Stomach smooth muscle (tissue), 2 donors: ENCODE measurements at regions not wholly inside any gene's neighbourhood (a gene's known extent, or its start where the extent isn't known, plus 50 kb on each side); places are given as distances from the start of the nearest gene placed in this dataset.

Experiments
- H3K27ac ChIP-seq: one replicate; pipeline ENCODE4 v1.7.0; 2013; ENCODE audit warnings: mild to moderate bottlenecking, low read length, inconsistent platforms
- H3K27me3 ChIP-seq, 2 donors: one replicate each; pipeline ENCODE4 v1.7.0; 2013; ENCODE audit warnings: low read length in 2 of 2; ENCODE audit not compliant: insufficient read depth in 2 of 2, control insufficient read depth in 1 of 2
- H3K36me3 ChIP-seq, 2 donors: one replicate each; pipeline ENCODE4 v1.7.0; 2013; ENCODE audit warnings: low read length in 2 of 2; ENCODE audit not compliant: control insufficient read depth in 2 of 2, insufficient read depth in 2 of 2
- H3K4me1 ChIP-seq: one replicate; pipeline ENCODE4 v1.7.0; 2013; ENCODE audit warnings: low read length; ENCODE audit not compliant: control insufficient read depth, insufficient read depth
- H3K4me3 ChIP-seq, 2 donors: one replicate each; pipeline ENCODE4 v1.7.0; 2013; ENCODE audit warnings: low read length in 2 of 2
- H3K9ac ChIP-seq, 2 donors: one replicate each; pipeline ENCODE4 v1.7.0; 2013; ENCODE audit warnings: low read length in 2 of 2, mild to moderate bottlenecking in 1 of 2
- H3K9me3 ChIP-seq, 2 donors: one replicate each; pipeline ENCODE4 v1.7.0; 2013; ENCODE audit warnings: low read length in 2 of 2; ENCODE audit not compliant: control insufficient read depth in 2 of 2
- donor health status: healthy.
- donor health status: Pancreatic carcinoma.

GRCh38 chr6:98581705-98582104 is 252.7 kb upstream of the POU3F2 start:
- H3K36me3 ChIP-seq: no peaks in the 10 kb centered on the region
- H3K9ac ChIP-seq: no peak overlapping the region
- no peaks in the 10 kb centered on the region for H3K4me1 ChIP-seq
- no peaks in the 10 kb centered on the region for H3K27me3 ChIP-seq
- H3K27ac ChIP-seq: no peak overlapping the region
- no peaks in the 10 kb centered on the region for H3K9me3 ChIP-seq
- H3K4me3 ChIP-seq: no peak overlapping the region

- H3K4me1 ChIP-seq: no peaks in the 10 kb centered on the region
- H3K4me3 ChIP-seq: no peak overlapping the region
- no peaks in the 10 kb centered on the region for H3K36me3 ChIP-seq
- no peaks in the 10 kb centered on the region for H3K9me3 ChIP-seq
- H3K9ac ChIP-seq: no peak overlapping the region
- no peak overlapping the region for H3K27ac ChIP-seq
- H3K27me3 ChIP-seq: no peaks in the 10 kb centered on the region
These were observed 250.9 kb upstream of the POU3F2 start for GRCh38 chr6:98583506-98583905.

DNA sequence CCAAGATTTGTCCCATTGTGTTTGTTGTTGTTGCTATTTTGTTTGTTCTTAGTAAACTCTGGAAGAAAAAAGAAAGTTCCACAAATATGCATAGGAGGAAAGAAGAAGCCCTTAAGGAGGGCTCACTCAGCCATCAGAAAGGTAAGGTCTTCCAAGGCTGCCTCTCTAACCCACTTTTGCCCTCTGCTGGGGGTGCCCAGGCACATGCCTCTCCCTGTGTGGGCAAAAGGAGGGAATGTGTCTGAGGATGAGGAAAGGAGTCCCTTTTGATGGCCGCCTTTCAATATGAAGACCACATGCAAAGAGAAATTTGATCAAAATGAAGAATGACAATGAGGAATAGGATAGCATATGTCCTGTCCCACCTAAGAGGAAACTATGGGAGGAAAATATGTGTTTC is 248.2 kb upstream of the POU3F2 start:
- Histone ChIP-seq H3K9me3 (no peaks in the 10 kb centered on the region), H3K4me1 (no peaks in the 10 kb centered on the region), H3K36me3 (no peaks in the 10 kb centered on the region), H3K4me3 (no peak overlapping the region), H3K27me3 (no peaks in the 10 kb centered on the region), H3K9ac (no peak overlapping the region), H3K27ac (no peak overlapping the region)

GRCh38 chr6:98587555-98587954 is 246.8 kb upstream of the POU3F2 start:
- Histone ChIP-seq H3K36me3 (no peaks in the 10 kb centered on the region), H3K9me3 (no peaks in the 10 kb centered on the region), H3K4me3 (no peak overlapping the region), H3K27ac (no peak overlapping the region), H3K9ac (no peak overlapping the region), H3K4me1 (no peaks in the 10 kb centered on the region), H3K27me3 (no peaks in the 10 kb centered on the region)

DNA sequence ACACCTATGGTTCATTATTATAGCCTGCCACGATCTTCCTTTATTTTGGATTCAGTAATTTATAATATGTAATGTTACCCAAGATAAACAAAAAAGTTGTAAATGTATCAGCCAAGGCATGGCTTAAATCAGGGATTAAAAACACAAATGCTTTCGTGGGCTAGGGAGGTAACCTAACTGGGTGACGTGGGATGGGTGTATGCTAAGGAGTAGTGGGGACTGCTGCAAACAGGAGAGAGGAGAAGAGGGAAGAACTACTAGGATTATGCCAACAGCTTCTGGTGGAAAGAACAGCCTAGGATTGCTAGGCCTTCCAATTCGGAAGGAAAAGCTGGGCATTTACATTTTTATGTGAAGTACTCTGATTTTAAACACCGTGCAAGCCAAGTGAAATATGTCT is 244.8 kb upstream of the POU3F2 start:
- no peaks in the 10 kb centered on the region for H3K27me3 ChIP-seq
- no peaks in the 10 kb centered on the region for H3K9me3 ChIP-seq

GRCh38 chr6:98590136-98590681 is 244.2 kb upstream of the POU3F2 start:
- Histone ChIP-seq H3K4me3 (no peak overlapping the region), H3K4me1 (no peaks in the 10 kb centered on the region), H3K27me3 (no peaks in the 10 kb centered on the region), H3K9ac (no peak overlapping the region), H3K9me3 (no peaks in the 10 kb centered on the region), H3K27ac (no peak overlapping the region), H3K36me3 (no peaks in the 10 kb centered on the region)

More for the DNA sequence above, 244.8 kb upstream of the POU3F2 start:
- no peak overlapping the region for H3K27ac ChIP-seq
- no peak overlapping the region for H3K9ac ChIP-seq
- no peaks in the 10 kb centered on the region for H3K36me3 ChIP-seq
- no peaks in the 10 kb centered on the region for H3K4me1 ChIP-seq
- no peak overlapping the region for H3K4me3 ChIP-seq

- no peaks in the 10 kb centered on the region for H3K9me3 ChIP-seq
- H3K9ac ChIP-seq: no peak overlapping the region
- H3K27ac ChIP-seq: no peak overlapping the region
- H3K4me1 ChIP-seq: no peaks in the 10 kb centered on the region
- H3K36me3 ChIP-seq: no peaks in the 10 kb centered on the region
- H3K4me3 ChIP-seq: no peak overlapping the region
- H3K27me3 ChIP-seq: no peaks in the 10 kb centered on the region
These were observed 243.4 kb upstream of the POU3F2 start for GRCh38 chr6:98590997-98591396.

DNA sequence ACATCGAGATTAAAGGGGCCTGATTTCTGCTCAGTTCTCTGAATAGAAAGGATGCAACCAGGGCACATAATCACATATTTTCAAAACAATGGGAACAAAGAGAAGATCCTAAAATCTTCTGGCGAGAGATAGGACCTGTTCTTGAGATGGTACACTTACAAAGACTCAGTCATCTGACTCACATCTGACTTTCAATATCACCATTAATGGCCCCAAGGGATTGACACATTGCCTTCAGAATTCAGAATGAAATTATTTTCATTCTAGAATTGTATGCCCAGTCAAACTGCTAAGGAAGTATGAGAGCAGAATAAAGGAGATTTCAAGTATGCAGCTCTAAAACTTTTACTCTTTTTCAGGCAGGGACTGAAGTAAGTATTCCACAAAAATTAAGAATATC is 240.7 kb upstream of the POU3F2 start:
- Histone ChIP-seq H3K9ac (no peak overlapping the region), H3K4me1 (no peaks in the 10 kb centered on the region), H3K27ac (no peak overlapping the region), H3K9me3 (no peaks in the 10 kb centered on the region), H3K27me3 (no peaks in the 10 kb centered on the region), H3K4me3 (no peak overlapping the region), H3K36me3 (no peaks in the 10 kb centered on the region)

DNA sequence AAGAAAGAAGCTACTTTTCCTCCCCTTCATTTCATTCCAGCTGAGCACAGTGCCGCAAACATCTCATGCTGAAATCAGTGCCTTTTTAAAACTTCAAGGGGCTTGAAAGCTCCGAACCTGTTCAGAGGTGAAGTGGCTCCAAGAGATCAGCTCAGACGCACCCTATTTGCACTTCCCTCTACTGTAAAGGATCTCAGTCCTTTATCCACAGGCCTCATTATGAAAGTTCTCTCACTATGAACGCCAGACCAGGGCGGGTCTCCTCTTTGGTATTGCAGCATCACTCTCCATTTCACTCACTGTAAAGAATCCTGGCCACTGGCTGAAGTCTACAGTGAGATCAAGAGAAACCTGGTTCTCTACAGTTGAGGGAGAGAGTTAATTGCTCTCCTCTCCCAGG is 232.7 kb upstream of the POU3F2 start:
- no peak overlapping the region for H3K9ac ChIP-seq
- no peaks in the 10 kb centered on the region for H3K9me3 ChIP-seq
- no peaks in the 10 kb centered on the region for H3K27me3 ChIP-seq
- H3K36me3 ChIP-seq: no peaks in the 10 kb centered on the region
- H3K4me1 ChIP-seq: no peaks in the 10 kb centered on the region
- no peak overlapping the region for H3K4me3 ChIP-seq
- H3K27ac ChIP-seq: no peak overlapping the region

- Histone ChIP-seq H3K9me3 (no peaks in the 10 kb centered on the region), H3K27ac (no peak overlapping the region), H3K36me3 (no peaks in the 10 kb centered on the region)
These were observed 228.7 kb upstream of the POU3F2 start for GRCh38 chr6:98605705-98606104.

DNA sequence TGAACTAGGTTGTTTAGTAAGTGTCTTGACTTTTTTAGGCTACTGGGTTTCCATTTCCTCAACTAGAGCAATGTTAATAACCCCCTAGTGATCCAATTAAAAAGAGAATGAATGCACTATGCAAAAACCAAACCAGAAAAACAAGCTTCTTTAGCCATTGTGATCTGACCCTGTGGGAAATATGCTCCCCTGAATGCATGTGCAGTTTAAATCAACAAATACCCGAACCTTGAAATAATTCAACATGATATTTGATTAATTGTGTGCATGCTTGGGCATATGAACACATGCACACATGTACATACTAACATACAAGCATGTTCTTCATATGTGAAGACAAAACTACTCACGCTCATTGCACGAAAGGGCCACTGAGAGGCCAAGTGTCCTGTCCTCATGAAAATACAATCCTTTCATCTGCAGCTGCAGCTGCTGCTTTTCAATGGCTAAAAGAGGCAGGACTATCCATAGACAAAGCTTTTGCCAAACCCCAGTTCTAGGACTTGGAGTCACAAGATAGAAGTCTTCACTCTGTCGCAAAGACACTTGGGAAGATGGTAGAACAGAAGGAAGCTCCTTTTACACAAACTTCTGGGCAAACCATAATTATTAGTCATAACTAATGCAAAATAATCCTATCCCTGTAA is 207.1 kb upstream of the POU3F2 start:
- no peaks in the 10 kb centered on the region for H3K4me1 ChIP-seq
- H3K4me3 ChIP-seq: no peak overlapping the region
- H3K36me3 ChIP-seq: no peaks in the 10 kb centered on the region
- no peaks in the 10 kb centered on the region for H3K9me3 ChIP-seq
- no peak overlapping the region for H3K27ac ChIP-seq
- peaks cover 0 to 3% of the 10 kb centered on the region in 2 donors for H3K27me3 ChIP-seq
- no peak overlapping the region for H3K9ac ChIP-seq

More at GRCh38 chr6:98605705-98606104, 228.7 kb upstream of the POU3F2 start:
- Histone ChIP-seq H3K4me1 (no peaks in the 10 kb centered on the region), H3K9ac (no peak overlapping the region), H3K4me3 (no peak overlapping the region), H3K27me3 (no peaks in the 10 kb centered on the region)
